NT2/D1 (cell line): ENCODE measurements at regions not wholly inside any gene's neighbourhood (a gene's known extent, or its start where the extent isn't known, plus 50 kb on each side); places are given as distances from the start of the nearest gene placed in this dataset.

Experiments used
- SUZ12 ChIP-seq: IDR thresholded peaks from 2 replicates; pipeline ENCODE4 v1.6.1; 2011; ENCODE audit not compliant: insufficient read length, insufficient read depth; ENCODE audit errors: extremely low read depth
- ZNF274 ChIP-seq: IDR thresholded peaks from 2 replicates; pipeline ENCODE4 v1.6.1; 2011; ENCODE audit warnings: mild to moderate bottlenecking, low read depth, low read length

GRCh38 chr4:152181150-152181549 is 354.7 kb downstream of the FBXW7 start:
- no peak for TF ChIP-seq ZNF274
- TF ChIP-seq SUZ12, result no peak
